ENCODE measurements at regions not wholly inside any gene's neighbourhood (a gene's known extent, or its start where the extent isn't known, plus 50 kb on each side); places are given as distances from the start of the nearest gene placed in this dataset.

GRCh38 chr2:42923580-42924417, 131.4 kb upstream of the HAAO start:
- no peaks in the 10 kb centered on the region for H4K20me1 ChIP-seq
- 0 out of 22 replicates have a peak overlapping the region, but pooled peaks of 3 of the 11 experiments have one; percentile 51 to 79 (median 70) for H3K4me2 ChIP-seq
- TF ChIP-seq Cebpa-rat (IDR thresholded peaks at IDR 0.05), result no peak
- H3K4me1 ChIP-seq, result peaks cover 19 to 46% (median 44%) of the 10 kb centered on the region in 10 experiments
- no peak overlapping the region for H3K4me3 ChIP-seq
- H3K9me3 ChIP-seq (replicated peaks in 1 of 11), result no peaks in the 10 kb centered on the region
- H3K27ac ChIP-seq, result no peak overlapping the region
- no peaks in the 10 kb centered on the region for H3K36me3 ChIP-seq
- no peak overlapping the region for H3K9ac ChIP-seq
- H3K27me3 ChIP-seq, result no peaks in the 10 kb centered on the region

DNA sequence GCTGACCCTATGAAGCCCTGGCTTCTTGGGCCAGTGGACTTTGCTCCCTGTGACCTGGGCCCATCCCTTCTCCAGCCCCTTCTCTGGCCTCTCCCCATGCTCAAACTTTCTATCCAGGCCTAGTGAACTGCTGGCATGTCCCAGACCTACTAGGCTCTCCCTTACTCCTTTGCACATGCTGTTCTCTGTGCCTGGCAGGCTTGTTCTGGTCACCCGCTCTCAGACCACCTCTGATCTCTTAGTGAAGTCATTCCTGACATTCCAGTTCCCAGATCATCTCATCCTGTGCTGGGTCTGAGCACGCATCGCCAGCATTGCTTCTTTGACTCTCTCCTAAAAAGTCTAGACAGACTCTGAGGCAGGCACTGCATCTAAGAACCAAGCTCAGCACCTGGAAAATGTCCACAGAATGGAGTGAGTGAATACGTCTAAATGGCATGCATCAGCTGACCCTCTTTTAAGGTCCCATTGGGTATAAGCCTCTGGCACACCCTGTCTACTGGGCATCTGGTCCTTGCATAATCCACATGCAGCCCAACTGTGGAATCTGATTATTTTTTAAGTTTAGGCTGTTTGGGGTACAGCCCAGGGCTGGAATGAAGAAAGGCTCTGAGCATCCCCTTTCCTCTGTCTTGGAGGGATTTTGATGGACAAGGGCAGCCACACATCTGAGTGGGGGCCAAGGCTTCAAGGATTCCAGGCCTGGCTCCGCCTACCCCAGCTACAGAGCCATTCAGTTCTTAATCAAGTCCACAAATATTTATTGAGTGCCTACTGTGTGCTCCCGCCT, 130.6 kb upstream of the HAAO start:
- Histone ChIP-seq H3K27me3 (no peaks in the 10 kb centered on the region), H3K4me2 (no peak overlapping the region), H3K4me3 (no peak overlapping the region), H3K27ac (no peak overlapping the region), H4K20me1 (no peaks in the 10 kb centered on the region), H3K36me3 (no peaks in the 10 kb centered on the region), H3K4me1 (peaks cover 19 to 38% (median 35%) of the 10 kb centered on the region in 10 experiments), H3K9me3 (replicated peaks in 1 of 11) (no peaks in the 10 kb centered on the region), H3K9ac (no peak overlapping the region)
- no peak for TF ChIP-seq Cebpa-rat (IDR thresholded peaks at IDR 0.05)

GRCh38 chr2:42922293-42922692, 129.9 kb upstream of the HAAO start:
- Histone ChIP-seq H3K9me3 (replicated peaks in 1 of 11) (no peaks in the 10 kb centered on the region), H3K36me3 (no peaks in the 10 kb centered on the region), H3K4me2 (no peak overlapping the region), H4K20me1 (no peaks in the 10 kb centered on the region), H3K27ac (no peak overlapping the region), H3K27me3 (no peaks in the 10 kb centered on the region), H3K9ac (no peak overlapping the region), H3K4me1 (peaks cover 12 to 31% (median 29%) of the 10 kb centered on the region in 10 experiments), H3K4me3 (no peak overlapping the region)
- TF ChIP-seq Cebpa-rat (IDR thresholded peaks at IDR 0.05), result no peak

DNA sequence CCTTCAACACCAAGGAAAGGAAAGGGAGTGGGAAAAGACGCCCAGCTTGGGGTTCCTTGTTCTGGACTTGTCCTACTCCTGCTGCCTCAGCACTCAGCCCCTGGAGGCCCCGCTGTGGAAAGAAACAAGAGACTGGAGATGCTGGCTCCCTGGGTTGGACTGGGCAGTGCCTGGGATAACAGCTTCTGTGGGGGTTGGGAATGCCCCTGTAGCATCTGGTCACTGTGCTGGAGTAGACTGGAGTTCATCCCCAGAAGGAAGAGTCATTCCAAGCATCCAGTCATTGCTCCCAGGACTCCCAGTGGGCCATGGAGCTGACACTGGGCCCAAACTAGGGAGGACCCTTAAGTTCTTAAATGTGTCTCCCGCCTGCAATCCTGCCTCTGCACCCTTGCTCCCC, 129.3 kb upstream of the HAAO start:
- Histone ChIP-seq H4K20me1 (no peaks in the 10 kb centered on the region), H3K9ac (no peak overlapping the region), H3K36me3 (no peaks in the 10 kb centered on the region), H3K27ac (no peak overlapping the region), H3K4me1 (peaks cover 7 to 26% (median 23%) of the 10 kb centered on the region in 10 experiments; a peak in 18 of 20 replicates), H3K27me3 (no peaks in the 10 kb centered on the region), H3K4me2 (no peak overlapping the region), H3K4me3 (no peak overlapping the region), H3K9me3 (replicated peaks in 1 of 11) (no peaks in the 10 kb centered on the region)
- TF ChIP-seq Cebpa-rat (IDR thresholded peaks at IDR 0.05), result no peak

DNA sequence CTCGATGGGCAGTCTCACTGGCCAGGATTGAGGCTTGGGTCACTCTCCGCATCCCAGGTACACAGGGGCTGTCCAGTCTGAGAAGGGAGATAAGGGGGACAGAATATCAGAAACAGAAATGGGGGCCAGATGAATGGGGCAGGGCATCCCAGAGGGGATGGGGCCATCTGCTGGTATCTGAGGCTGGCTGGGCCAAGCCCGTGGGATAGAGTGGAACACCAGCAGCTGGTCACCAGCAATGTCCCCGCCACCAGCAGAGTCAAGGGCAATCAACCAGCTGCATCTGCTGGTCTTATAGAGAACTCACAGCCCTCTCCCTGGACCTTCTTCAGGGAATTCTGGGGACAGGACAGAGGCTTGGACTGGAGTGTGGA, 128.8 kb upstream of the HAAO start:
- no peaks in the 10 kb centered on the region for H4K20me1 ChIP-seq
- TF ChIP-seq Cebpa-rat (IDR thresholded peaks at IDR 0.05), result no peak
- no peak overlapping the region for H3K4me2 ChIP-seq
- H3K4me3 ChIP-seq, result no peak overlapping the region
- no peak overlapping the region for H3K9ac ChIP-seq
- no peaks in the 10 kb centered on the region for H3K36me3 ChIP-seq
- peaks cover 7 to 21% (median 18%) of the 10 kb centered on the region in 10 experiments; a peak in 18 of 20 replicates for H3K4me1 ChIP-seq
- no peaks in the 10 kb centered on the region for H3K27me3 ChIP-seq
- no peak overlapping the region for H3K27ac ChIP-seq
- H3K9me3 ChIP-seq (replicated peaks in 1 of 11), result no peaks in the 10 kb centered on the region

- Histone ChIP-seq H3K27ac (no peak overlapping the region), H3K27me3 (no peaks in the 10 kb centered on the region), H3K4me2 (no peak overlapping the region), H3K4me3 (no peak overlapping the region), H3K4me1 (peaks cover 5 to 15% (median 12%) of the 10 kb centered on the region in 10 experiments; a peak in 18 of 20 replicates), H3K9ac (no peak overlapping the region), H3K9me3 (replicated peaks in 1 of 11) (0 out of 22 replicates have a peak, but pooled peaks cover 0 to 2% (median 0%) of the 10 kb centered on the region in 11 experiments), H3K36me3 (no peaks in the 10 kb centered on the region), H4K20me1 (no peaks in the 10 kb centered on the region)
- no peak for TF ChIP-seq Cebpa-rat (IDR thresholded peaks at IDR 0.05)
Observed at GRCh38 chr2:42920446-42921146, 128.2 kb upstream of the HAAO start.

DNA sequence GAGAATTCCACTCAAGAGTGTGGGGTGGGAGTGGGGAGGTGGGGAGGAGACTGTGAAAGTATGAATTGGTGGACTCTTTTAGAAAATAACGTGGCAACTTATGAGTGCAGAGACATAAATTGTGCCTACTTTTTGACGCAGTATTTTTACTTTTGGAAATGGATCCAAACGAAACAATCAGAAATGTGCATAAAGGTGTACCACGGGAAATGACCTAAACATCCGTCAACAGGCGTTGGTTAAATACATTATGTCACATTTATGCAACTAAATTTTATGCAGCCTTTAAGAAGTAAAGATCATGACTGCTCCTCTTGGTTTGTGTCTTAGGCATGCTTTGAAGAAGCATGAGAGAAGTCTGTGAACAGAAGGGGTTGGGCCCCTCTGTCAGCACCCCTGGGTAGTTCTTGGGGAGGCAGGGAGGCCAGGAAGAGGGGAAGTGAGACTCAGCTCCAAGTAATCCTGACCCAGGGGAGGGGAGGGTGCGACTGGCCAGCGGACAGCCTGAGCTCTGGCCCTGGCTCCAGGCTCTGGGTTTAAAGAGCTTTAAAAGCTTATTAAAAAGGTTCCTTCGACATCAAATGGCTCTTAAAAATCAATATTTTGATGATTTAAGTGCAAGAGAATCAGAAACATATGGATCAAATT, 126.4 kb upstream of the HAAO start:
- H3K4me2 ChIP-seq, result no peak overlapping the region
- no peak for TF ChIP-seq Cebpa-rat (IDR thresholded peaks at IDR 0.05)
- no peak overlapping the region for H3K4me3 ChIP-seq
- H3K9ac ChIP-seq, result no peak overlapping the region
- no peaks in the 10 kb centered on the region for H3K27me3 ChIP-seq
- H3K4me1 ChIP-seq, result peaks cover 0 to 2% (median 0%) of the 10 kb centered on the region in 10 experiments; a peak in 3 of 20 replicates
- H4K20me1 ChIP-seq, result no peaks in the 10 kb centered on the region
- H3K9me3 ChIP-seq (replicated peaks in 1 of 11), result 0 out of 22 replicates have a peak, but pooled peaks cover 0 to 5% (median 0%) of the 10 kb centered on the region in 11 experiments
- H3K36me3 ChIP-seq, result no peaks in the 10 kb centered on the region
- no peak overlapping the region for H3K27ac ChIP-seq

GRCh38 chr2:42918041-42918440, 125.7 kb upstream of the HAAO start:
- Histone ChIP-seq H3K4me1 (peaks cover 0 to 10% (median 1%) of the 10 kb centered on the region in 10 experiments; a peak in 6 of 20 replicates), H3K27ac (no peak overlapping the region), H3K9me3 (replicated peaks in 1 of 11) (0 out of 22 replicates have a peak, but pooled peaks cover 0 to 5% (median 0%) of the 10 kb centered on the region in 11 experiments), H3K36me3 (no peaks in the 10 kb centered on the region), H3K27me3 (no peaks in the 10 kb centered on the region), H4K20me1 (no peaks in the 10 kb centered on the region), H3K4me2 (no peak overlapping the region), H3K4me3 (no peak overlapping the region), H3K9ac (no peak overlapping the region)
- TF ChIP-seq Cebpa-rat (IDR thresholded peaks at IDR 0.05), result no peak

Measured in BLaER1 treated with 17β-estradiol and CSF1 and Interleukin-3, amounts not matched to agents 10 nM and 100 nM (cell line).